ENCODE measurements at regions not wholly inside any gene's neighbourhood (a gene's known extent, or its start where the extent isn't known, plus 50 kb on each side); places are given as distances from the start of the nearest gene placed in this dataset.

DNA sequence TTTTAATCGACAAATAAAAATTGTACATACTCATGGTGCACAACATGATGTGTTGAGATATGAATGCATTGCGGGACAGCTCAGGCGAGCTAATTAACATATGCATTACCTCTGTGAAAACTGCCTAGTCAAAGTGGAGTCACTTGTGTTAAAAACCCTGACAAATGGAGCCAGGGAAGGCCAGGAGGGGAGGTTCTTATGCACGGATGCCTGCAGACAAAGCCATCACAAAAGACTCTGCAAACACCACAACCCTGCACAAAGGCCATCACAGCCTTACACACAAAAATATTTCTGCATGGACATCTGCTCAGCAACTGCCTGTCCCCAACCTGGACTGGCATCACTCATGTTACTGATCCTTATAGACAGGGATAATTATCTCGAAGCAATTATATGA is 204.4 kb upstream of the AJAP1 start:
- TF ChIP-seq, protein P1, sequence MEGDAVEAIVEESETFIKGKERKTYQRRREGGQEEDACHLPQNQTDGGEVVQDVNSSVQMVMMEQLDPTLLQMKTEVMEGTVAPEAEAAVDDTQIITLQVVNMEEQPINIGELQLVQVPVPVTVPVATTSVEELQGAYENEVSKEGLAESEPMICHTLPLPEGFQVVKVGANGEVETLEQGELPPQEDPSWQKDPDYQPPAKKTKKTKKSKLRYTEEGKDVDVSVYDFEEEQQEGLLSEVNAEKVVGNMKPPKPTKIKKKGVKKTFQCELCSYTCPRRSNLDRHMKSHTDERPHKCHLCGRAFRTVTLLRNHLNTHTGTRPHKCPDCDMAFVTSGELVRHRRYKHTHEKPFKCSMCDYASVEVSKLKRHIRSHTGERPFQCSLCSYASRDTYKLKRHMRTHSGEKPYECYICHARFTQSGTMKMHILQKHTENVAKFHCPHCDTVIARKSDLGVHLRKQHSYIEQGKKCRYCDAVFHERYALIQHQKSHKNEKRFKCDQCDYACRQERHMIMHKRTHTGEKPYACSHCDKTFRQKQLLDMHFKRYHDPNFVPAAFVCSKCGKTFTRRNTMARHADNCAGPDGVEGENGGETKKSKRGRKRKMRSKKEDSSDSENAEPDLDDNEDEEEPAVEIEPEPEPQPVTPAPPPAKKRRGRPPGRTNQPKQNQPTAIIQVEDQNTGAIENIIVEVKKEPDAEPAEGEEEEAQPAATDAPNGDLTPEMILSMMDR (IDR thresholded peaks at IDR 0.05) = no peak
- no peak for TF ChIP-seq POLR2A (IDR thresholded peaks at IDR 0.05)
- H3K4me1 ChIP-seq = no peaks in the 10 kb centered on the region
- no peaks in the 10 kb centered on the region for H3K27me3 ChIP-seq
- H3K27ac ChIP-seq = no peak overlapping the region
- no peaks in the 10 kb centered on the region for H3K9me3 ChIP-seq
- no peaks in the 10 kb centered on the region for H3K36me3 ChIP-seq
- 82 to 89% methylated on average over 5 of the region's 5 CpGs for WGBS, 2 donors
- no peak overlapping the region for H3K4me3 ChIP-seq (replicated peaks in 1 of 3)
- intact Hi-C loops (cut with DNase I) = no loop called here
- no peak for DNase-seq

DNA sequence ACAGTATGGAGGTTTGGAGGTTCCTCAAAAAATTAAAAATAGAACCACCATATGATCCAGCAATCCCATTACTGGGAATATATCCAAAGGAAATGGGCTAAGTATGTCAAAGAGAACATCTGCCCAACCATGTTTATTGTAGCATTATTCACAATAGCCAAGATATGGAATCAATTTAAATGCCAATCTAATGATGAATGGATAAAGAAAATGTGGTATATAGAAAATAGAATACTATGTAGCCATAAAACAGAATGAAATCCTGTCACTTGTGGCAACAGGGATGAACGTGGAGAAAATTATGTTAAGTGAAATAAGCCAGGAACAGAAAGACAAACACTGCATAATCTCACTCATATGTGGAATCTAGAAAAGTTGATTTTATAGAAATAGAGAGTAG is 201.7 kb upstream of the AJAP1 start:
- Histone ChIP-seq H3K4me3 (replicated peaks in 1 of 3) (no peak overlapping the region), H3K27ac (no peak overlapping the region), H3K9me3 (no peaks in the 10 kb centered on the region), H3K27me3 (no peaks in the 10 kb centered on the region), H3K36me3 (no peaks in the 10 kb centered on the region), H3K4me1 (no peaks in the 10 kb centered on the region)
- no peak for TF ChIP-seq POLR2A (IDR thresholded peaks at IDR 0.05)
- TF ChIP-seq, protein P1 (IDR thresholded peaks at IDR 0.05) = no peak
- intact Hi-C loops (cut with DNase I) = no loop called here
- WGBS, 2 donors = 62% methylated on average over 1 of the region's 1 CpG
- DNase-seq = no peak

DNA sequence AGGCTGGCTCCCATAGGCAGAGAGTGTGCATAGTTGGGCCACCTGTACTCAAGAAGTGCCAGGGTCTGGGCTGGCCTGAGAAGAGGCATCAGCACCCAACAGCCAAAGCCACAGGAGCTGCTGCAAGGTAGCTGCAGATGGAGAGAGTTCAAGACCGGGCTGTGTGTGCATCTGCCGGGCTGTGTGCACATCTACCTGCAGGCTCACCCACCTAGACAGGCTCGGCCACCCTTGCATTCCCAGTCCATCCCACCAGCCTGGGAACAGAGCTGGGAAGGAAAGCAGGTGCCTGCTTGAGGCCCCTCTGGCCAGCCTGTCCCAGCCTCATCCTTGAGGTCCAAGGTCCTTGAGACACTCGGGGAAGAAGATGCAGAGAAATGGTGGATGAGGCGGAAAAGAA is 194.4 kb upstream of the AJAP1 start:
- Histone ChIP-seq H3K4me3 (replicated peaks in 1 of 3) (no peak overlapping the region), H3K27me3 (no peaks in the 10 kb centered on the region), H3K27ac (no peak overlapping the region), H3K4me1 (no peaks in the 10 kb centered on the region), H3K36me3 (no peaks in the 10 kb centered on the region), H3K9me3 (no peaks in the 10 kb centered on the region)
- intact Hi-C loops (cut with DNase I) = no loop called here
- WGBS, 2 donors = 88 to 95% methylated on average over 3 to 5 of the region's 5 CpGs
- TF ChIP-seq, protein P1 (IDR thresholded peaks at IDR 0.05) = no peak
- TF ChIP-seq POLR2A (IDR thresholded peaks at IDR 0.05) = no peak
- DNase-seq = no peak

- no peaks in the 10 kb centered on the region for H3K4me1 ChIP-seq
- no peaks in the 10 kb centered on the region for H3K27me3 ChIP-seq
- no peak overlapping the region for H3K4me3 ChIP-seq (replicated peaks in 1 of 3)
- DNase-seq = no peak
- no peaks in the 10 kb centered on the region for H3K36me3 ChIP-seq
- H3K9me3 ChIP-seq = no peaks in the 10 kb centered on the region
- WGBS, 2 donors = 78 to 81% methylated on average over 14 of the region's 14 CpGs
- intact Hi-C loops (cut with DNase I) = no loop called here
- TF ChIP-seq POLR2A (IDR thresholded peaks at IDR 0.05) = no peak
- TF ChIP-seq, protein P1 (IDR thresholded peaks at IDR 0.05) = no peak
- no peak overlapping the region for H3K27ac ChIP-seq
Observed at GRCh38 chr1:4460651-4461050, 193.8 kb upstream of the AJAP1 start.

- Histone ChIP-seq H3K4me1 (no peaks in the 10 kb centered on the region), H3K36me3 (no peaks in the 10 kb centered on the region), H3K27me3 (no peaks in the 10 kb centered on the region), H3K9me3 (no peaks in the 10 kb centered on the region), H3K4me3 (replicated peaks in 1 of 3) (no peak overlapping the region), H3K27ac (no peak overlapping the region)
- DNase-seq = no peak
- TF ChIP-seq, protein P1 (IDR thresholded peaks at IDR 0.05) = no peak
- TF ChIP-seq POLR2A (IDR thresholded peaks at IDR 0.05) = no peak
- 89 to 90% methylated on average over 13 of the region's 14 CpGs for WGBS, 2 donors
- intact Hi-C loops (cut with DNase I) = no loop called here
Observed at GRCh38 chr1:4461726-4462290, 192.6 kb upstream of the AJAP1 start.

All from thyroid gland (tissue), 4 donors.